Islet precursor cell (in vitro differentiated cells): ENCODE measurements at regions not wholly inside any gene's neighbourhood (a gene's known extent, or its start where the extent isn't known, plus 50 kb on each side); places are given as distances from the start of the nearest gene placed in this dataset.

ENCODE experiments used
- DNase-seq: peaks from one replicate; pipeline ENCODE4 v3.0.0-alpha.2; 2018

- peak; percentile 50 for DNase-seq
Observed at GRCh38 chr9:87824216-87824875, 58.3 kb upstream of the SPATA31E1 start.

- DNase-seq: peak; percentile 46
Observed at GRCh38 chr9:87824886-87825285, 57.8 kb upstream of the SPATA31E1 start.

- DNase-seq: peak; percentile 38
Observed at GRCh38 chr9:87826331-87826730, 56.3 kb upstream of the SPATA31E1 start.

GRCh38 chr9:87827341-87827740 lies 55.3 kb upstream of the SPATA31E1 start:
- peak; percentile 4 for DNase-seq

GRCh38 chr9:87829756-87830155 lies 52.9 kb upstream of the SPATA31E1 start:
- no peak for DNase-seq

GRCh38 chr9:87830446-87830845 lies 52.2 kb upstream of the SPATA31E1 start:
- no peak for DNase-seq

- DNase-seq: no peak
Observed at GRCh38 chr9:87831159-87831558, 51.5 kb upstream of the SPATA31E1 start.
